ENCODE measurements at regions not wholly inside any gene's neighbourhood (a gene's known extent, or its start where the extent isn't known, plus 50 kb on each side); places are given as distances from the start of the nearest gene placed in this dataset.

DNA sequence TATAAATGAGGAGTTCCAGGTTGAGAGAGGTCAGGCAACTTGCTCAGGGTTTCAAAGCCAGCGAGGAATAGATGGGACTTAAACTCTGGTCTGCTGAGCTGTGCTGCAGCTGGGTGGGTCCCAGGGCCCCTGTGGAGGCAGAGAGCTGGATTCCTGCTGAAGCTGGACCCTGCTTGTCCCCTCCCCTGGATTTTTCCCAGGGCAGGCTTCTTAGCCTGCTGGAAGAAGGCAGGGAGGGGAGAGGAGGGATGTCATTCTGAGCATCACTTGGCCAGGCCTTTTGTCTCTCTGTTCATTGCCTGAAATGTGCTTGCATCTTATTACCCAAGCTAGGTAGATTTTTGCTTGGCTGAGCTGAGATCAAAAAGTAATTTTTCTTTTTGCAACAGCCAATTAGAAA lies 133.7 kb downstream of the DHX35 start:
- Histone ChIP-seq H3K36me3 (ENCODE audit: control insufficient read depth in 2 of 4, insufficient read depth in 4 of 4, low read length in 3 of 4) (no peaks in the 10 kb centered on the region), H3K4me2 (ENCODE audit: insufficient read depth in 1 of 2, low read depth in 2 of 2, low read length in 2 of 2) (no peak overlapping the region), H3K79me2 (ENCODE audit: control insufficient read depth in 1 of 2, insufficient read depth in 2 of 2, low read length in 2 of 2) (no peaks in the 10 kb centered on the region), H3K79me1 (ENCODE audit: low read depth, low read length) (no peaks in the 10 kb centered on the region), H4K20me1 (replicated peaks in 1 of 2; ENCODE audit: control insufficient read depth in 1 of 2, insufficient read depth in 2 of 2, low read length in 2 of 2) (no peaks in the 10 kb centered on the region), H2BK20ac (ENCODE audit: low read length) (no peak overlapping the region), H3K9me3 (ENCODE audit: insufficient read depth in 2 of 2, low read depth in 1 of 2, low read length in 1 of 2) (no peaks in the 10 kb centered on the region), H3K23me2 (ENCODE audit: low read depth, low read length) (no peaks in the 10 kb centered on the region; the same call in 1 of the 2 replicates), H2BK12ac (ENCODE audit: low read depth, low read length) (no peak overlapping the region), H4K91ac (replicated peaks; ENCODE audit: insufficient read length, low read length) (no peak overlapping the region), H3K4ac (replicated peaks; ENCODE audit: insufficient read length, low read depth, low read length) (no peak overlapping the region), H3K4me1 (replicated peaks in 1 of 4; ENCODE audit: control insufficient read depth in 3 of 4, insufficient read depth in 4 of 4, low read length in 3 of 4) (no peaks in the 10 kb centered on the region), H3K27ac (ENCODE audit: low read depth, low read length) (no peak overlapping the region), H4K5ac (ENCODE audit: insufficient read length, low read depth, low read length) (no peak overlapping the region), H3K56ac (replicated peaks; ENCODE audit: insufficient read length, low read depth, low read length) (no peak overlapping the region), H3K23ac (ENCODE audit: insufficient read length) (no peak overlapping the region), H3K27me3 (replicated peaks in 1 of 4; ENCODE audit: control insufficient read depth in 3 of 4, extremely low read depth in 1 of 4, insufficient read depth in 3 of 4, low read length in 3 of 4) (no peaks in the 10 kb centered on the region), H2BK5ac (ENCODE audit: low read depth, low read length) (no peak overlapping the region), H4K8ac (ENCODE audit: extremely low read depth, insufficient read depth, low read length) (no peak overlapping the region), H3K9ac (replicated peaks in 1 of 4; ENCODE audit: extremely low read depth in 1 of 4, low read depth in 3 of 4, low read length in 3 of 4) (no peak overlapping the region), H2BK120ac (replicated peaks; ENCODE audit: low read depth, low read length) (no peak overlapping the region), H3K18ac (ENCODE audit: extremely low read depth, low read length) (no peak overlapping the region), H2AFZ (ENCODE audit: low read length) (no peak overlapping the region), H2BK15ac (ENCODE audit: low read length) (no peak overlapping the region), H2AK5ac (ENCODE audit: low read depth, low read length) (no peak overlapping the region), H3K14ac (ENCODE audit: insufficient read length) (no peak overlapping the region), H3K4me3 (ENCODE audit: extremely low read depth in 1 of 4, insufficient read depth in 2 of 4, low read depth in 3 of 4, low read length in 4 of 4) (no peak overlapping the region)
- 77% methylated on average over 1 of the region's 1 CpG; no CpG with 5 or more reads in 1 of the 2 experiments for WGBS, 2 experiments (ENCODE audit: extremely low coverage in 1 of 2, insufficient coverage in 1 of 2, insufficient read length in 1 of 2, insufficient replicate concordance in 2 of 2, low coverage in 1 of 2, low lambda C conversion rate in 2 of 2, missing lambda C conversion rate in 1 of 2)
- no peak for FAIRE-seq
- CTCF ChIA-PET (ENCODE audit: partially characterized antibody), result interaction anchor here (1.0 to 1.6 kb wide), 3 partner anchors 10 to 21 kb away, joined by 3 to 5 read pairs (median 3); no protein-coding TSS in a partner anchor
- POLR2A ChIA-PET (ENCODE audit: partially characterized antibody), result no interaction called here
- DNase-seq (ENCODE audit: low read depth in 1 of 2, low spot score in 2 of 2), result no peak
- no peak for TF ChIP-seq EGR1 (IDR thresholded peaks at IDR 0.05; ENCODE audit: borderline replicate concordance, low read depth, low read length)
- no peak for TF ChIP-seq GABPA (IDR thresholded peaks at IDR 0.05; ENCODE audit: borderline replicate concordance, insufficient read depth, low read length)
- TF ChIP-seq POU5F1 (IDR thresholded peaks at IDR 0.05; ENCODE audit: low read depth, low read length), result no peak
- no peak for TF ChIP-seq KDM1A (IDR thresholded peaks at IDR 0.05; ENCODE audit: borderline replicate concordance, low read length)
- TF ChIP-seq SP2 (IDR thresholded peaks at IDR 0.05; ENCODE audit: low read length), result no peak
- TF ChIP-seq, protein P1, sequence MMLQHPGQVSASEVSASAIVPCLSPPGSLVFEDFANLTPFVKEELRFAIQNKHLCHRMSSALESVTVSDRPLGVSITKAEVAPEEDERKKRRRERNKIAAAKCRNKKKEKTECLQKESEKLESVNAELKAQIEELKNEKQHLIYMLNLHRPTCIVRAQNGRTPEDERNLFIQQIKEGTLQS (IDR thresholded peaks at IDR 0.05; ENCODE audit: insufficient read depth, low read depth, low read length), result no peak
- TF ChIP-seq POLR2AphosphoS5 (IDR thresholded peaks at IDR 0.05; ENCODE audit: low read depth, low read length), result no peak
- no peak for TF ChIP-seq RFX5 (IDR thresholded peaks at IDR 0.05; ENCODE audit: borderline replicate concordance, low read depth, low read length)
- TF ChIP-seq CHD1 (IDR thresholded peaks at IDR 0.05; ENCODE audit: low read depth, low read length), result no peak
- no peak for TF ChIP-seq SP4 (IDR thresholded peaks at IDR 0.05; ENCODE audit: low read length)
- TF ChIP-seq EZH2 (IDR thresholded peaks at IDR 0.05; ENCODE audit: low read depth, low read length, severe bottlenecking), result no peak
- no peak for TF ChIP-seq SIN3A (conservative IDR thresholded peaks at IDR 0.05 in 1 of 2, IDR thresholded peaks at IDR 0.05 in 1 of 2; ENCODE audit: low read depth in 1 of 2, low read length in 2 of 2)
- TF ChIP-seq CEBPB (IDR thresholded peaks at IDR 0.05; ENCODE audit: low read depth, low read length), result no peak
- no peak for TF ChIP-seq CREB1 (IDR thresholded peaks at IDR 0.05)
- TF ChIP-seq BACH1 (IDR thresholded peaks at IDR 0.05; ENCODE audit: low read length), result no peak
- no peak for TF ChIP-seq CBX5 (IDR thresholded peaks at IDR 0.05; ENCODE audit: low read depth, low read length)
